Activated T-helper 9 cell treated with anti-CD3 and anti-CD28 coated beads, Interleukin-2, amount 50 U/mL, for 16 hours (primary cell): ENCODE measurements at regions not wholly inside any gene's neighbourhood (a gene's known extent, or its start where the extent isn't known, plus 50 kb on each side); places are given as distances from the start of the nearest gene placed in this dataset.
A peak's percentile ranks its signal among the peaks of the same experiment; 100 is the strongest.
"Not testable (repeated sequence)": the region's sequence is repeated elsewhere in the genome, so short reads cannot be mapped to it uniquely, and the experiment has no call there.

Source experiments
- DNase-seq: peaks from one replicate; pipeline ENCODE4 v3.0.0-alpha.2; 2020; ENCODE audit warnings: low read depth

- DNase-seq = not testable (repeated sequence)
Observed at GRCh38 chr9:41367301-41367700, 178.2 kb upstream of the ZNG1F start.

GRCh38 chr9:41361790-41362189 lies 172.7 kb upstream of the ZNG1F start:
- DNase-seq = not testable (repeated sequence)

- not testable (repeated sequence) for DNase-seq
Observed at GRCh38 chr9:41359116-41359515, 170.0 kb upstream of the ZNG1F start.

- peak; percentile 77 for DNase-seq
Observed at GRCh38 chr9:41358682-41359081, 169.6 kb upstream of the ZNG1F start.

- not testable (repeated sequence) for DNase-seq
Observed at GRCh38 chr9:41357918-41358404, 168.8 kb upstream of the ZNG1F start.

- DNase-seq = not testable (repeated sequence)
Observed at GRCh38 chr9:41357350-41357748, 168.2 kb upstream of the ZNG1F start.

GRCh38 chr9:41356588-41357349 lies 167.7 kb upstream of the ZNG1F start:
- peak; percentile 82 for DNase-seq

GRCh38 chr9:41355712-41356450 lies 166.8 kb upstream of the ZNG1F start:
- DNase-seq = not testable (repeated sequence)

GRCh38 chr9:41354978-41355377 lies 165.9 kb upstream of the ZNG1F start:
- not testable (repeated sequence) for DNase-seq

- DNase-seq = not testable (repeated sequence)
Observed at GRCh38 chr9:41354060-41354934, 165.2 kb upstream of the ZNG1F start.

GRCh38 chr9:41353026-41353425 lies 163.9 kb upstream of the ZNG1F start:
- DNase-seq = not testable (repeated sequence)

GRCh38 chr9:41352390-41352789 lies 163.3 kb upstream of the ZNG1F start:
- not testable (repeated sequence) for DNase-seq

GRCh38 chr9:41347893-41348292 lies 158.8 kb upstream of the ZNG1F start:
- not testable (repeated sequence) for DNase-seq

- not testable (repeated sequence) for DNase-seq
Observed at GRCh38 chr9:41332562-41332961, 143.4 kb upstream of the ZNG1F start.

GRCh38 chr9:41321277-41321676 lies 132.2 kb upstream of the ZNG1F start:
- DNase-seq = not testable (repeated sequence)

GRCh38 chr9:41308953-41309352 lies 119.8 kb upstream of the ZNG1F start:
- DNase-seq = not testable (repeated sequence)

- not testable (repeated sequence) for DNase-seq
Observed at GRCh38 chr9:41285744-41286143, 96.6 kb upstream of the ZNG1F start.

GRCh38 chr9:41280299-41281238 lies 91.5 kb upstream of the ZNG1F start:
- not testable (repeated sequence) for DNase-seq

- not testable (repeated sequence) for DNase-seq
Observed at GRCh38 chr9:41279437-41279836, 90.3 kb upstream of the ZNG1F start.

GRCh38 chr9:41279033-41279432 lies 89.9 kb upstream of the ZNG1F start:
- not testable (repeated sequence) for DNase-seq
